SK-N-SH (cell line): ENCODE measurements at regions not wholly inside any gene's neighbourhood (a gene's known extent, or its start where the extent isn't known, plus 50 kb on each side); places are given as distances from the start of the nearest gene placed in this dataset.

Experiments
- CTCF ChIA-PET: fragments of 300-600, 350-600 bp; formaldehyde crosslinking; extraction: SDS; loops from one replicate; lab custom pipeline; 2021; lab: Yijun Ruan, JAX
- POLR2A ChIA-PET: fragments of 350-600 bp; sonication (Branson Sonifier 250); formaldehyde crosslinking; extraction: SDS; loops from one replicate; lab custom pipeline; 2020; ENCODE audit warnings: antibody characterized with exemption, inconsistent platforms; lab: Yijun Ruan, JAX
- DNase-seq: peaks from one replicate; pipeline ENCODE4 v3.0.0; 2012
- H2AFZ ChIP-seq: fragments of 200-600 bp; sonication (generic); 2 replicates; pipeline ENCODE4 v1.8.1; 2016; ENCODE audit warnings: antibody characterized with exemption, mild to moderate bottlenecking, low read depth
- H3F3A ChIP-seq: fragments of 200-600 bp; sonication (generic); replicated peaks from 2 replicates; pipeline ENCODE3; 2016; ENCODE audit warnings: antibody characterized with exemption, mild to moderate bottlenecking; ENCODE audit not compliant: insufficient read depth
- H3K27ac ChIP-seq, 2 experiments: fragments of 200-500 bp in 1 of 2; fragments of 200-600 bp in 1 of 2; sonication (Bioruptor generic) in 1 of 2; sonication (generic), shearing (Covaris generic) in 1 of 2; 2 replicates each; pipeline versions ENCODE4 v1.5.1 to v1.6.1; 2014 to 2016; ENCODE audit warnings: low read depth in 2 of 2, inconsistent platforms in 1 of 2, low read length in 1 of 2, mild to moderate bottlenecking in 1 of 2, mixed read lengths in 1 of 2
- H3K27me3 ChIP-seq: fragments of 200-600 bp; sonication (generic), shearing (Covaris generic); 2 replicates; pipeline ENCODE4 v1.6.1; 2016; ENCODE audit warnings: mixed run types; ENCODE audit not compliant: insufficient read depth
- H3K36me3 ChIP-seq, 2 experiments: fragments of 200-500 bp in 1 of 2; fragments of 200-600 bp in 1 of 2; sonication (Bioruptor generic) in 1 of 2; sonication (generic) in 1 of 2; replicated peaks in 1 of 2; 2 replicates each; pipeline versions ENCODE3 to v1.5.1; 2014 to 2016; ENCODE audit warnings: low read length in 1 of 2, mild to moderate bottlenecking in 1 of 2; ENCODE audit not compliant: insufficient read depth in 2 of 2, control insufficient read depth in 1 of 2
- H3K4me1 ChIP-seq, 2 experiments: fragments of 200-500 bp in 1 of 2; fragments of 200-600 bp in 1 of 2; sonication (Bioruptor generic) in 1 of 2; sonication (generic), shearing (Covaris generic) in 1 of 2; 2 replicates each; pipeline versions ENCODE4 v1.5.1 to v1.6.1; 2014 to 2016; ENCODE audit warnings: low read depth in 1 of 2, low read length in 1 of 2, mixed run types in 1 of 2; ENCODE audit not compliant: insufficient read depth in 2 of 2, control insufficient read depth in 1 of 2
- H3K4me2 ChIP-seq: fragments of 200-600 bp; sonication (generic), shearing (Covaris generic); 2 replicates; pipeline ENCODE4 v1.6.1; 2017; ENCODE audit warnings: mixed run types
- H3K4me3 ChIP-seq, 2 experiments: fragments of 200-500 bp in 1 of 2; fragments of 200-600 bp in 1 of 2; sonication (Bioruptor generic) in 1 of 2; sonication (generic), shearing (Covaris generic) in 1 of 2; 2 replicates each; pipeline versions ENCODE4 v1.5.1 to v1.8.1; 2014 to 2016; ENCODE audit warnings: low read depth in 2 of 2, inconsistent platforms in 1 of 2, low read length in 1 of 2, mild to moderate bottlenecking in 1 of 2, mixed read lengths in 1 of 2, moderate library complexity in 1 of 2
- H3K79me2 ChIP-seq: fragments of 200-600 bp; sonication (generic); 2 replicates; pipeline ENCODE4 v1.8.1; 2017; ENCODE audit warnings: mild to moderate bottlenecking; ENCODE audit not compliant: insufficient read depth
- H3K9ac ChIP-seq: fragments of 200-600 bp; sonication (generic); 2 replicates; pipeline ENCODE4 v1.6.1; 2017; ENCODE audit warnings: mixed run types
- H3K9me2 ChIP-seq: fragments of 200-600 bp; sonication (generic); 2 replicates; pipeline ENCODE4 v1.6.1; 2017; ENCODE audit warnings: mixed run types
- H3K9me3 ChIP-seq: fragments of 200-600 bp; sonication (generic); 2 replicates; pipeline ENCODE4 v1.6.1; 2017; ENCODE audit warnings: mixed run types, mild to moderate bottlenecking, moderate library complexity
- H4K20me1 ChIP-seq: fragments of 200-600 bp; sonication (generic); 2 replicates; pipeline ENCODE4 v1.6.1; 2017; ENCODE audit warnings: mild to moderate bottlenecking, mixed run types; ENCODE audit not compliant: insufficient read depth
- FOXM1 ChIP-seq: IDR thresholded peaks from 2 replicates; pipeline ENCODE4 v1.4.0; 2012; ENCODE audit warnings: low read depth, mild to moderate bottlenecking
- GATA2 ChIP-seq: sonication (generic); formaldehyde crosslinking; IDR thresholded peaks from 2 replicates; pipeline ENCODE4 v1.5.0; 2020; ENCODE audit warnings: mild to moderate bottlenecking, missing genetic modification reagents
- MAX ChIP-seq: IDR thresholded peaks from 2 replicates; pipeline ENCODE4 v1.4.0; 2012; ENCODE audit warnings: low read depth
- MEF2A ChIP-seq: IDR thresholded peaks from 2 replicates; pipeline ENCODE4 v1.4.0; 2012; ENCODE audit warnings: low read depth, borderline replicate concordance
- MXI1 ChIP-seq: IDR thresholded peaks from 2 replicates; pipeline ENCODE4 v1.6.1; 2012; ENCODE audit warnings: mild to moderate bottlenecking, low read depth, low read length, improper control_type of control experiment
- POLR2AphosphoS5 ChIP-seq: IDR thresholded peaks from 2 replicates; pipeline ENCODE4 v1.6.1; 2012; ENCODE audit warnings: low read depth, low read length
- RCOR1 ChIP-seq: fragments of 150-350 bp; IDR thresholded peaks from 2 replicates; pipeline ENCODE4 v1.6.1; 2017; ENCODE audit warnings: antibody characterized with exemption, low read length
- SIN3A ChIP-seq: IDR thresholded peaks from 2 replicates; pipeline ENCODE4 v1.6.1; 2012; ENCODE audit warnings: low read depth, mild to moderate bottlenecking, low read length, moderate library complexity, borderline replicate concordance
- TEAD4 ChIP-seq: IDR thresholded peaks from 2 replicates; pipeline ENCODE4 v1.4.0; 2012; ENCODE audit warnings: mild to moderate bottlenecking, borderline replicate concordance; ENCODE audit not compliant: insufficient read depth
- USF1 ChIP-seq: IDR thresholded peaks from 2 replicates; pipeline ENCODE4 v1.4.0; 2012; ENCODE audit warnings: low read depth, borderline replicate concordance
- USF2 ChIP-seq: fragments of 150-350 bp; IDR thresholded peaks from 2 replicates; pipeline ENCODE4 v1.6.1; 2017; ENCODE audit warnings: antibody characterized with exemption, low read length, low read depth, borderline replicate concordance
- ZBTB33 ChIP-seq: IDR thresholded peaks from 2 replicates; pipeline ENCODE4 v1.4.0; 2012; ENCODE audit warnings: low read depth, borderline replicate concordance
- WGBS: methylation state at CpG from one replicate; pipeline ENCODE4 v1.1.6; 2017; ENCODE audit warnings: low lambda C conversion rate; 5-methylcytosine and 5-hydroxymethylcytosine counted together

- POLR2A ChIA-PET: no interaction called here
- H3K27ac ChIP-seq: no peak overlapping the region
- WGBS: 83% methylated on average over 4 of the region's 4 CpGs
These were observed 333.9 kb downstream of the LPIN1 start for GRCh38 chr2:12080360-12080759.

More at GRCh38 chr2:12080360-12080759, 333.9 kb downstream of the LPIN1 start:
- no peaks in the 10 kb centered on the region for H4K20me1 ChIP-seq
- TF ChIP-seq TEAD4 (no peak), GATA2 (no peak), RCOR1 (no peak), MXI1 (no peak), USF2 (no peak), SIN3A (no peak), ZBTB33 (no peak), MAX (no peak), POLR2AphosphoS5 (no peak), USF1 (no peak), FOXM1 (no peak), MEF2A (no peak)
- TF ChIP-seq, all 33 proteins: peak for 0
- Histone ChIP-seq H3K9me2 (no peaks in the 10 kb centered on the region), H3K4me3 (no peak overlapping the region), H3K4me1 (peaks cover 0 to 27% of the 10 kb centered on the region in 2 experiments), H3K9ac (no peak overlapping the region), H2AFZ (no peak overlapping the region), H3K36me3 (no peaks in the 10 kb centered on the region), H3K27me3 (no peaks in the 10 kb centered on the region), H3K9me3 (no peaks in the 10 kb centered on the region), H3K79me2 (no peaks in the 10 kb centered on the region), H3F3A (no peaks in the 10 kb centered on the region), H3K4me2 (no peak overlapping the region)
- no peak for DNase-seq
- CTCF ChIA-PET: interaction anchor here (0.7 to 1.4 kb wide), 4 partner anchors 16 to 927 kb away, joined by 3 to 4 read pairs (median 3); no protein-coding TSS in a partner anchor
